ENCODE measurements at regions not wholly inside any gene's neighbourhood (a gene's known extent, or its start where the extent isn't known, plus 50 kb on each side); places are given as distances from the start of the nearest gene placed in this dataset.
"Not testable (repeated sequence)": the region's sequence is repeated elsewhere in the genome, so short reads cannot be mapped to it uniquely, and the experiment has no call there.

- DNase-seq (ENCODE audit: low spot score), result no peak
Measured at GRCh38 chr10:62585211-62585775, 211.1 kb downstream of the ZNF365 start.

GRCh38 chr10:62587011-62587410 is 212.8 kb downstream of the ZNF365 start:
- DNase-seq (ENCODE audit: low spot score), result no peak

- no peak for DNase-seq (ENCODE audit: low spot score)
Measured at GRCh38 chr10:62588116-62588515, 213.9 kb downstream of the ZNF365 start.

- DNase-seq (ENCODE audit: low spot score), result no peak
Measured at GRCh38 chr10:62589689-62590088, 214.8 kb upstream of the ADO start.

- DNase-seq (ENCODE audit: low spot score), result no peak
Measured at GRCh38 chr10:62590306-62590705, 214.2 kb upstream of the ADO start.

GRCh38 chr10:62594093-62594520 is 210.4 kb upstream of the ADO start:
- DNase-seq (ENCODE audit: low spot score), result peak; percentile 76

- DNase-seq (ENCODE audit: low spot score), result no peak
Measured at GRCh38 chr10:62597226-62597625, 207.3 kb upstream of the ADO start.

GRCh38 chr10:62599161-62599560 is 205.4 kb upstream of the ADO start:
- no peak for DNase-seq (ENCODE audit: low spot score)

- not testable (repeated sequence) for DNase-seq (ENCODE audit: low spot score)
Measured at GRCh38 chr10:62606551-62606950, 198.0 kb upstream of the ADO start.

GRCh38 chr10:62608189-62608875 is 196.2 kb upstream of the ADO start:
- DNase-seq (ENCODE audit: low spot score), result not testable (repeated sequence)

- DNase-seq (ENCODE audit: low spot score), result peak; percentile 88
Measured at GRCh38 chr10:62610649-62611229, 193.8 kb upstream of the ADO start.

GRCh38 chr10:62613424-62613823 is 191.1 kb upstream of the ADO start:
- no peak for DNase-seq (ENCODE audit: low spot score)

GRCh38 chr10:62613859-62614258 is 190.7 kb upstream of the ADO start:
- DNase-seq (ENCODE audit: low spot score), result no peak

- no peak for DNase-seq (ENCODE audit: low spot score)
Measured at GRCh38 chr10:62614389-62615157, 189.9 kb upstream of the ADO start.

- DNase-seq (ENCODE audit: low spot score), result peak; percentile 25
Measured at GRCh38 chr10:62616885-62617590, 187.5 kb upstream of the ADO start.

- no peak for DNase-seq (ENCODE audit: low spot score)
Measured at GRCh38 chr10:62617652-62618051, 186.9 kb upstream of the ADO start.

GRCh38 chr10:62618054-62618453 is 186.5 kb upstream of the ADO start:
- no peak for DNase-seq (ENCODE audit: low spot score)

GRCh38 chr10:62618576-62619412 is 185.7 kb upstream of the ADO start:
- DNase-seq (ENCODE audit: low spot score), result peak; percentile 26

- no peak for DNase-seq (ENCODE audit: low spot score)
Measured at GRCh38 chr10:62619413-62619738, 185.1 kb upstream of the ADO start.

GRCh38 chr10:62620491-62620890 is 184.0 kb upstream of the ADO start:
- no peak for DNase-seq (ENCODE audit: low spot score)

- DNase-seq (ENCODE audit: low spot score), result no peak
Measured at GRCh38 chr10:62623223-62623622, 181.3 kb upstream of the ADO start.
